GM06990 (cell line): ENCODE measurements at regions not wholly inside any gene's neighbourhood (a gene's known extent, or its start where the extent isn't known, plus 50 kb on each side); places are given as distances from the start of the nearest gene placed in this dataset.

Experiments
- DNase-seq: peaks from one replicate; pipeline ENCODE4 v3.0.0-alpha.2; 2011; ENCODE audit not compliant: insufficient read length; ENCODE audit errors: extremely low read depth
- H3K27me3 ChIP-seq: replicated peaks from 2 replicates; pipeline ENCODE4 v1.6.0; 2011; ENCODE audit warnings: low read length; ENCODE audit not compliant: control insufficient read depth, insufficient read depth
- H3K36me3 ChIP-seq: 2 replicates; pipeline ENCODE4 v1.5.1; 2011; ENCODE audit warnings: low read length; ENCODE audit not compliant: control insufficient read depth, insufficient read depth
- H3K4me3 ChIP-seq: replicated peaks from 2 replicates; pipeline ENCODE4 v1.5.1; 2011; ENCODE audit warnings: low read depth, mild to moderate bottlenecking, control low read depth, low read length
- CTCF ChIP-seq: IDR thresholded peaks from 2 replicates; pipeline ENCODE4 v1.5.1; 2011; ENCODE audit warnings: low read length, control low read depth, mild to moderate bottlenecking, inconsistent platforms; ENCODE audit not compliant: insufficient read depth, poor library complexity, severe bottlenecking

- DNase-seq = no peak
- no peak for TF ChIP-seq CTCF
- H3K36me3 ChIP-seq = no peaks in the 10 kb centered on the region
These were observed 117.2 kb downstream of the SLC25A24 start for GRCh38 chr1:108082738-108083562.

GRCh38 chr1:108082001-108082400 lies 117.0 kb upstream of the VAV3 start:
- no peak for TF ChIP-seq CTCF
- H3K4me3 ChIP-seq = no peak overlapping the region
- no peaks in the 10 kb centered on the region for H3K36me3 ChIP-seq
- no peaks in the 10 kb centered on the region for H3K27me3 ChIP-seq
- no peak for DNase-seq

More at GRCh38 chr1:108082738-108083562, 117.2 kb downstream of the SLC25A24 start:
- Histone ChIP-seq H3K4me3 (no peak overlapping the region), H3K27me3 (peaks cover 2% of the 10 kb centered on the region)

- no peak overlapping the region for H3K4me3 ChIP-seq
- TF ChIP-seq CTCF = no peak
- DNase-seq = no peak
- no peaks in the 10 kb centered on the region for H3K36me3 ChIP-seq
- H3K27me3 ChIP-seq = no peaks in the 10 kb centered on the region
These were observed 115.5 kb upstream of the VAV3 start for GRCh38 chr1:108080448-108080847.

- no peak for TF ChIP-seq CTCF
- DNase-seq = peak; percentile 50
- Histone ChIP-seq H3K36me3 (no peaks in the 10 kb centered on the region), H3K27me3 (no peaks in the 10 kb centered on the region), H3K4me3 (no peak overlapping the region)
These were observed 114.6 kb upstream of the VAV3 start for GRCh38 chr1:108079440-108080025.

- H3K36me3 ChIP-seq = no peaks in the 10 kb centered on the region
- no peak for DNase-seq
- no peak overlapping the region for H3K4me3 ChIP-seq
- no peak for TF ChIP-seq CTCF
- no peaks in the 10 kb centered on the region for H3K27me3 ChIP-seq
These were observed 113.0 kb upstream of the VAV3 start for GRCh38 chr1:108077991-108078390.
